ENCODE measurements at regions not wholly inside any gene's neighbourhood (a gene's known extent, or its start where the extent isn't known, plus 50 kb on each side); places are given as distances from the start of the nearest gene placed in this dataset.

DNA sequence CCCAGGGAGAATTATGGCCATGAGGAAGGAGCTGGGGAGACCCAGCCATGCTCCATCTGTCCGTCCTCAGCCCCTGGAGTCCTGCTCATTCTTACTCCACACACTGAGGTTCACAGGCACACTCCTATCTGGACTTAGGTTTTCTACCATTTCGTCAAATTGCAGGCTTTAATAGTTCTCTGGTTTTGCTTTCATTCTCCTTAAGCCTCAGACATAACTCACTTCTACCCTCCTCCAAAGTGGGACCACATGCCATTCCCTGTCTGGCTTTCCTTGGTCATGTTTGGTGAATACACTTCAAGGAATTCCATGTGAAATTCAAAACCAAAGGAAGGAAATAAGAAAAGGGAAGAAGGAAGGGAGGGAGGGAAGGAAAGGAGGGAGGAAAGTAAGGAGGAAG lies 115.7 kb downstream of the CMPK2 start:
- TF ChIP-seq, protein P1, sequence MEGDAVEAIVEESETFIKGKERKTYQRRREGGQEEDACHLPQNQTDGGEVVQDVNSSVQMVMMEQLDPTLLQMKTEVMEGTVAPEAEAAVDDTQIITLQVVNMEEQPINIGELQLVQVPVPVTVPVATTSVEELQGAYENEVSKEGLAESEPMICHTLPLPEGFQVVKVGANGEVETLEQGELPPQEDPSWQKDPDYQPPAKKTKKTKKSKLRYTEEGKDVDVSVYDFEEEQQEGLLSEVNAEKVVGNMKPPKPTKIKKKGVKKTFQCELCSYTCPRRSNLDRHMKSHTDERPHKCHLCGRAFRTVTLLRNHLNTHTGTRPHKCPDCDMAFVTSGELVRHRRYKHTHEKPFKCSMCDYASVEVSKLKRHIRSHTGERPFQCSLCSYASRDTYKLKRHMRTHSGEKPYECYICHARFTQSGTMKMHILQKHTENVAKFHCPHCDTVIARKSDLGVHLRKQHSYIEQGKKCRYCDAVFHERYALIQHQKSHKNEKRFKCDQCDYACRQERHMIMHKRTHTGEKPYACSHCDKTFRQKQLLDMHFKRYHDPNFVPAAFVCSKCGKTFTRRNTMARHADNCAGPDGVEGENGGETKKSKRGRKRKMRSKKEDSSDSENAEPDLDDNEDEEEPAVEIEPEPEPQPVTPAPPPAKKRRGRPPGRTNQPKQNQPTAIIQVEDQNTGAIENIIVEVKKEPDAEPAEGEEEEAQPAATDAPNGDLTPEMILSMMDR (IDR thresholded peaks at IDR 0.05), result no peak
- TF ChIP-seq POLR2A (IDR thresholded peaks at IDR 0.05), result no peak

All from right lobe of liver (tissue), 4 donors.